SJSA1 (cell line): ENCODE measurements at regions not wholly inside any gene's neighbourhood (a gene's known extent, or its start where the extent isn't known, plus 50 kb on each side); places are given as distances from the start of the nearest gene placed in this dataset.
A peak's percentile ranks its signal among the peaks of the same experiment; 100 is the strongest.

ENCODE experiments used
- DNase-seq, 2 experiments: peaks; one replicate each; pipeline ENCODE4 v3.0.0-alpha.2; 2015 to 2020; ENCODE audit warnings: low spot score in 2 of 2, low read depth in 1 of 2
- H3K27ac ChIP-seq: fragments of 250-450 bp; sonication (Bioruptor Pico); 2 replicates; pipeline ENCODE4 v1.5.1; 2020; ENCODE audit warnings: mild to moderate bottlenecking, moderate library complexity
- H3K27me3 ChIP-seq: fragments of 250-450 bp; sonication (Bioruptor Pico); replicated peaks from 2 replicates; pipeline ENCODE4 v1.5.1; 2020; ENCODE audit warnings: mild to moderate bottlenecking, moderate library complexity
- H3K36me3 ChIP-seq: fragments of 250-450 bp; sonication (Bioruptor Pico); 2 replicates; pipeline ENCODE4 v1.5.1; 2020; ENCODE audit warnings: mild to moderate bottlenecking
- H3K4me1 ChIP-seq: fragments of 250-450 bp; sonication (Bioruptor Pico); replicated peaks from 2 replicates; pipeline ENCODE4 v1.6.1; 2021; ENCODE audit warnings: mild to moderate bottlenecking
- H3K4me3 ChIP-seq: fragments of 250-450 bp; sonication (Bioruptor Pico); 2 replicates; pipeline ENCODE4 v1.5.1; 2020; ENCODE audit warnings: mild to moderate bottlenecking
- H3K9me3 ChIP-seq: fragments of 250-450 bp; sonication (Bioruptor Pico); replicated peaks from 2 replicates; pipeline ENCODE4 v1.5.1; 2020; ENCODE audit warnings: mild to moderate bottlenecking

DNA sequence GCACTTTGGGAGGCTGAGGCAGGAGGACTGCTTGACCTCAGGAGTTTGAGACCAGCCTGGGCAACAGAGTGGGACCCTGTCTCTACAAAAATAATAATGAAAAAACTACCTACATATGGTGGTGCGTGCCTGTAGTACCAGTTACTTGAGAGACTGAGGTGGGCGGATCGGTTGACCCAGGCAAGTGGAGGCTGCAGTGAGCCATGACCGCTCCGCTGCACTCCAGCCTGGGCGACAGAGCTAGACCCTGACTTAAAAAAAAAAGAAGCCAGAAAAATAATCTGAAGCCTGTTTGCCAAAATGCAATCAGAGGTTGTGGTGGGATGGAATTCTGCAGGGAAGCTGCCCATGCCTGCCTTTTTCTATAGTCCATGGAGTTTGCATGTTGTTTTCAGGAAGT is 50.4 kb upstream of the GGTA1 start:
- Histone ChIP-seq H3K4me3 (no peak overlapping the region), H3K27me3 (no peaks in the 10 kb centered on the region), H3K9me3 (no peaks in the 10 kb centered on the region), H3K36me3 (no peaks in the 10 kb centered on the region), H3K4me1 (peaks cover 5% of the 10 kb centered on the region), H3K27ac (no peak overlapping the region)
- no peak for DNase-seq

GRCh38 chr9:121550569-121551512 is 51.2 kb upstream of the GGTA1 start:
- H3K9me3 ChIP-seq: no peaks in the 10 kb centered on the region
- no peaks in the 10 kb centered on the region for H3K36me3 ChIP-seq
- H3K4me3 ChIP-seq: peak overlapping the region; percentile 23
- DNase-seq: peak; percentile 52 to 59
- peaks cover 5% of the 10 kb centered on the region for H3K4me1 ChIP-seq
- H3K27ac ChIP-seq: no peak overlapping the region
- H3K27me3 ChIP-seq: no peaks in the 10 kb centered on the region

DNA sequence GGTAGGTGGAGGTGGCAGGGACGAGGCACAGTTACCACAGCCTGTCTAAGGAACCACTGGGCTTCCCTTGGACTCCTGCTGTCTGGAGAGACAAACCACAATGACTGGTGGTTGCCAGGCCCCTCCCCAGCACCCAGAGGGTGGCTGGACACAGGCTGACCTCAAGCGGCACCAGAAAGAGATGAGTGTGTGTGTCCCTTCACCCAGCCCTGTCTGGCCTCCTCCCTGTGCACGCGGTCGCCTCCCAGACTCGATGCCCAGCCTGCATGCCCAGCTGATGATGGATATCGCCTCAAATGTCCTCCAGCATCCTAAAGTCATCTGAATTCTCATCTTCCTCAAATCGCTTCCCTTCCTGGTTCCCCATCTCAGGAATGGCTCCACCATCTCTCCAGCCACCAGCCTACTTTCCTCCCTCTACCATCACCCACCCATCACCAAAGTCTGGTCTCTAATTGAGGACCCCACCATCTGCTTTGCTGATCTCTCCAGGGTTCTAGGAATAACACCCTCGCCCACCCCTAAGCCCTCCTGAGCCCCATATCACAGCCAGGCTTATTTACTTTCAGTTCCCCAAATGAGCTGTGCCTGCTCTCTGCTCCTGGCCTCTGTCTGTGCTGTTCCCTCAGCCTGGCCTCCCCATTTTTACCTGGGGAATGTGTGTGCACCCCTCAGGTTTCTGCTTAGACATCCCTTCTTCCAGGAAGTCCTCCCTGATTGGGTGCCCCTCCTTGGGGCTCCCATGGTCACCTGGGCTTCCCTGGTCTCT is 52.5 kb upstream of the GGTA1 start:
- no peak for DNase-seq
- Histone ChIP-seq H3K4me1 (peaks cover 12% of the 10 kb centered on the region), H3K9me3 (no peaks in the 10 kb centered on the region), H3K36me3 (no peaks in the 10 kb centered on the region), H3K4me3 (no peak overlapping the region), H3K27ac (no peak overlapping the region), H3K27me3 (no peaks in the 10 kb centered on the region)

- H3K4me3 ChIP-seq: no peak overlapping the region
- no peaks in the 10 kb centered on the region for H3K36me3 ChIP-seq
- no peak for DNase-seq
- no peak overlapping the region for H3K27ac ChIP-seq
- H3K4me1 ChIP-seq: peaks cover 28% of the 10 kb centered on the region
- H3K27me3 ChIP-seq: no peaks in the 10 kb centered on the region
- H3K9me3 ChIP-seq: no peaks in the 10 kb centered on the region
These were observed 56.4 kb upstream of the GGTA1 start for GRCh38 chr9:121556082-121556481.

- Histone ChIP-seq H3K4me3 (no peak overlapping the region), H3K27ac (no peak overlapping the region), H3K27me3 (no peaks in the 10 kb centered on the region), H3K4me1 (peaks cover 28% of the 10 kb centered on the region), H3K9me3 (no peaks in the 10 kb centered on the region), H3K36me3 (no peaks in the 10 kb centered on the region)
- DNase-seq: peak in 1 of 2 experiments; percentile 20
These were observed 56.9 kb upstream of the GGTA1 start for GRCh38 chr9:121556580-121556979.

DNA sequence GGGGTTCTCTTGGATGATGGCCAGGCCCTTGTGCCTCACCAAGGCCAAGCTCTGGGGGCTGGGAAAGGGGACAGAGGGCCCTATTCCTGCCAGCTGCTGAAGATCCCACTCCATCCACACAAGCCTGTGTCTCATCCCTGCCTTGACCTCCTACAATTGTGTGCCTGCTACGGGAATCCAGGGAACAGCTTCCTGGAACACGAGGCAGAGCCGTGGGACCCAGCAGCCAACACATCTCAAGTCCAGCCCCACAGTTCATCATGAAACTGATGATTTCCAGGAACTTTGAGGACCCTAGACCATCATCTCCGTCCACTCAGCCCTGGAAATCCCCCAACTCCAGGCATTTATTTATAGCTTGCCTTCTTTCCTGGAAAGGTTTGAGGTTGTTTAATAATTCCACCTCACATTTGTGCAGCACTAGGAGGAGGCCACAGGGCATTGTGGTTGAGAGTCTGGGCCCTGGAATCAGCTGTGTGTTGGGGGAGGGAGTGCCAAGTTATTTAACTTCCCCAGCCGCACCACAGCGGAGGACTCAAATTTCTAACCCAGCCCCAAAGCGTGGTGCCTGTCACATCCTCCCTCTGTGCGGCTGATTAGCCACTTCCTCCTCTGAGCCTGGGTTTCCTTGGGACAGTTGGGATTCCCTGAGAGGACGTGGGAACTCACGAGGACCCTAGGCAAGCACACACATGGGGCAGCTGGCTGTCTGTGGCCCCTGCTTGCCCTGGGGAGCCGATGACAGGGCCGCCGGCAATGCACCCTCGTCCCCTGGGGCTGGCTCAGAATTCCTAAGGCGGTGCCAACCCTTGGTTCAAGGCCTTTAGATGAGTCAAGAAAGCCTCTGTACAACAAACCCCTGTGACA is 58.2 kb upstream of the GGTA1 start:
- Histone ChIP-seq H3K27me3 (no peaks in the 10 kb centered on the region), H3K4me1 (peaks cover 28% of the 10 kb centered on the region), H3K27ac (peak overlapping the region; percentile 56), H3K36me3 (no peaks in the 10 kb centered on the region), H3K9me3 (no peaks in the 10 kb centered on the region), H3K4me3 (no peak overlapping the region)
- peak; percentile 76 to 77 for DNase-seq

DNA sequence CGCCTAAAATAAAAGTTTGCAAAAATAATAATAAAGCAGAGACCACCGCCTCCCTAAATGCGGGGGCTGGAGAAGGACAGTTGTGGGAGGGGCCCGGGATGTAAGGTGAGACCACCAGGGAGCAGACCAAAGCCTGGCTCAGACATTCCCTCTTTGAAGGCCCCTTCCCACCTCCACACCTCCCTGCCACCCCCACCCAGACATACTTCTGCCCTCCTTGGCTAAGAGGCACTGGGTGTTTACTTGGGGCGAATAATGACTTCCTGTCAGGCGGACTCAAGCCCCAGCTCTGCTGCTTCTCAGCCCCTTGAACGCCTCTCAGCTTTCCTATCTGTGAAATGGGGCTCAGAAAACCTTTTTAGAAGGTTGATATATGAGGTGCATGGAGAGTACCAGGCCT is 58.8 kb upstream of the GGTA1 start:
- Histone ChIP-seq H3K4me3 (no peak overlapping the region), H3K27me3 (no peaks in the 10 kb centered on the region), H3K4me1 (peaks cover 28% of the 10 kb centered on the region), H3K36me3 (no peaks in the 10 kb centered on the region), H3K9me3 (no peaks in the 10 kb centered on the region), H3K27ac (peak overlapping the region; percentile 56)
- no peak for DNase-seq

DNA sequence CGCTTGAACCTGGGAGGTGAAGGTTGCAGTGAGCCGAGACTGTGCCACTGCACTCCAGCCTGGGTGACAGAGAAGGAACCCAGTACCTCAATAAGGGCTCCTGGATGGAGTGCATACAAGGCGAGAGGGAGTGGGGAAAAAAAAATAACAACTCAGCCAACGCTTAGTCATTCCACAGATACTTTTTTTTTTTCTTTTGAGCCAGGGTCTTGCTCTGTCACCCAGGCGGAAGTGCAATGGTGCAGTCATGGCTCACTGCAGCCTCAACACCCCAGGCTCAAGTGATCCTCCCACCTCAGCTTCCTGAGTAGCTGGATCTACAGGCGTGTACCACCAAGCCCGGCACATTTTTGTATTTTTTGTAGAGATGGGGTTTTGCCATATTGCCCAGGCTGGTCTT is 59.5 kb upstream of the GGTA1 start:
- Histone ChIP-seq H3K27ac (0 out of 2 replicates have a peak overlapping the region, but pooled peaks have one; percentile 56), H3K4me3 (no peak overlapping the region), H3K9me3 (no peaks in the 10 kb centered on the region), H3K4me1 (peaks cover 28% of the 10 kb centered on the region), H3K27me3 (no peaks in the 10 kb centered on the region), H3K36me3 (no peaks in the 10 kb centered on the region)
- peak in 1 of 2 experiments; percentile 7 for DNase-seq

GRCh38 chr9:121560921-121561320 is 61.3 kb upstream of the GGTA1 start:
- H3K36me3 ChIP-seq: no peaks in the 10 kb centered on the region
- DNase-seq: no peak
- H3K9me3 ChIP-seq: no peaks in the 10 kb centered on the region
- H3K4me3 ChIP-seq: no peak overlapping the region
- H3K4me1 ChIP-seq: peaks cover 28% of the 10 kb centered on the region
- H3K27ac ChIP-seq: no peak overlapping the region
- no peaks in the 10 kb centered on the region for H3K27me3 ChIP-seq

GRCh38 chr9:121561385-121562222 is 62.0 kb upstream of the GGTA1 start:
- Histone ChIP-seq H3K4me3 (no peak overlapping the region), H3K9me3 (no peaks in the 10 kb centered on the region), H3K27ac (no peak overlapping the region), H3K36me3 (no peaks in the 10 kb centered on the region), H3K27me3 (no peaks in the 10 kb centered on the region), H3K4me1 (peaks cover 27% of the 10 kb centered on the region)
- no peak for DNase-seq

DNA sequence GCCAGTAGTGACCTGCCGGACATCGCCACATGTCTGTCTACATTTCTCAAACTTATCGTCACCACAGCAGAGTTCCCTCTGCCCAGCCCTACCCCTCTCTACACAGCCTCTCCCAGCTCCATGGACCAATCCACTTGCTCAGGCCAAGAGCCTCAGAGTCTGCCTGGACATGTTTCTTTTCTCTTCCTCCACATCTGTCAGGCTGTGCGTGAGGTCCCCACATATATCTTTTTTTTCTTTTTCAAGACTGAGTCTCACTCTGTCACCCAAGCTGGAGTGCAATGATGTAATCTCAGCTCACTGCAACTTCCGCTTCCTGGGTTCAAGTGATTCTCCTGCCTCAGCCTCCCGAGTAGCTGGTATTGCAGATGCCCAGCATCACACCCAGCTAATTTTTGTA is 62.7 kb upstream of the GGTA1 start:
- DNase-seq: no peak
- Histone ChIP-seq H3K4me1 (peaks cover 20% of the 10 kb centered on the region), H3K36me3 (no peaks in the 10 kb centered on the region), H3K27ac (no peak overlapping the region), H3K4me3 (no peak overlapping the region), H3K27me3 (no peaks in the 10 kb centered on the region), H3K9me3 (no peaks in the 10 kb centered on the region)

DNA sequence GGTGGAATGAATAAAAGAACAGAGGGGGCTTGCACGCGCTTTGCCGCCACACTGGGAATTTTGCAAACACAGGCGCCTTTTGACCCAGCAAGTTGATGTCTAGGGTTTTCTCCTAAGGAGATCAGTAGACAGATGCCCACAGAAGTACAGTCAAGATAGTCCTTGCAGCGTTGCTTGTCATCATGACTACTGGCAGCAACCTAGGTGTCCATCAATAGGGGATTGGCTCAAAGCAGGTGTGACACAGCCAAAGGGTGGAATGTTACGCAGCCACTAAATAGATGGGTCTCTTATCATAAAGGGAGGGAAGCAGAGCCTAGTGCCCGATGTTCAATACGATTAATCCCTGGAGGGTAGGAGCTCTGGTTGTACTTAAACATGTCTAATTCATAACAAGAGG is 63.8 kb upstream of the GGTA1 start:
- H3K36me3 ChIP-seq: no peaks in the 10 kb centered on the region
- H3K4me1 ChIP-seq: peaks cover 9% of the 10 kb centered on the region
- no peaks in the 10 kb centered on the region for H3K27me3 ChIP-seq
- DNase-seq: no peak
- no peak overlapping the region for H3K4me3 ChIP-seq
- H3K27ac ChIP-seq: no peak overlapping the region
- no peaks in the 10 kb centered on the region for H3K9me3 ChIP-seq
